SK-N-SH (cell line): ENCODE measurements at regions not wholly inside any gene's neighbourhood (a gene's known extent, or its start where the extent isn't known, plus 50 kb on each side); places are given as distances from the start of the nearest gene placed in this dataset.

ENCODE experiments used
- CHD2 ChIP-seq: fragments of 150-350 bp; IDR thresholded peaks from 2 replicates; pipeline ENCODE4 v1.6.1; 2018; ENCODE audit warnings: low read length; ENCODE audit not compliant: partially characterized antibody
- CTCF ChIP-seq: fragments of 200-600 bp; sonication (generic); IDR thresholded peaks from 2 replicates; pipeline ENCODE4 v1.6.1; 2017; ENCODE audit warnings: antibody characterized with exemption, mild to moderate bottlenecking, moderate library complexity
- EP300 ChIP-seq, 2 experiments: IDR thresholded peaks; 2 replicates each; pipeline versions ENCODE4 v1.4.0 to v1.6.1; 2012; ENCODE audit warnings: borderline replicate concordance in 1 of 2, low read depth in 1 of 2, low read length in 1 of 2
- EZH2phosphoT487 ChIP-seq: fragments of 200-600 bp; sonication (generic); IDR thresholded peaks from 2 replicates; pipeline ENCODE4 v1.6.1; 2017; ENCODE audit warnings: low read depth, mixed run types, mild to moderate bottlenecking, antibody characterized with exemption, moderate library complexity, borderline replicate concordance
- IRF3 ChIP-seq: fragments of 150-350 bp; IDR thresholded peaks from 2 replicates; pipeline ENCODE4 v1.6.1; 2016; ENCODE audit warnings: mild to moderate bottlenecking, low read depth, low read length
- JUND ChIP-seq: IDR thresholded peaks from 2 replicates; pipeline ENCODE4 v1.4.0; 2012
- MEF2A ChIP-seq: IDR thresholded peaks from 2 replicates; pipeline ENCODE4 v1.4.0; 2012; ENCODE audit warnings: low read depth, borderline replicate concordance
- PBX3 ChIP-seq: IDR thresholded peaks from 2 replicates; pipeline ENCODE4; 2012
- POLR2AphosphoS5 ChIP-seq: IDR thresholded peaks from 2 replicates; pipeline ENCODE4 v1.6.1; 2012; ENCODE audit warnings: low read depth, low read length
- RAD21 ChIP-seq: IDR thresholded peaks from 2 replicates; pipeline ENCODE4 v1.6.1; 2012; ENCODE audit warnings: mild to moderate bottlenecking, low read length
- REST ChIP-seq: IDR thresholded peaks from 2 replicates; pipeline ENCODE4 v1.6.1; 2012; ENCODE audit warnings: mild to moderate bottlenecking, low read depth, low read length, moderate library complexity
- RFX5 ChIP-seq: IDR thresholded peaks from 2 replicates; pipeline ENCODE4 v1.6.1; 2012; ENCODE audit warnings: mild to moderate bottlenecking, improper control_type of control experiment, low read length
- SIN3A ChIP-seq: IDR thresholded peaks from 2 replicates; pipeline ENCODE4 v1.6.1; 2012; ENCODE audit warnings: low read depth, mild to moderate bottlenecking, low read length, moderate library complexity, borderline replicate concordance
- TAF1 ChIP-seq: IDR thresholded peaks from 2 replicates; pipeline ENCODE4 v1.6.1; 2012; ENCODE audit warnings: low read depth, mild to moderate bottlenecking, low read length, moderate library complexity, borderline replicate concordance

GRCh38 chr5:167897371-167897770 lies 394.1 kb upstream of the WWC1 start:
- TF ChIP-seq CTCF = no peak
- no peak for TF ChIP-seq PBX3
- no peak for TF ChIP-seq EZH2phosphoT487
- TF ChIP-seq EP300 (IDR thresholded peaks at IDR 0.05; ENCODE audit: borderline replicate concordance in 1 of 2, low read depth in 1 of 2, low read length in 1 of 2) = no peak
- TF ChIP-seq JUND = no peak
- no peak for TF ChIP-seq SIN3A
- no peak for TF ChIP-seq RAD21
- no peak for TF ChIP-seq TAF1
- no peak for TF ChIP-seq RFX5
- TF ChIP-seq REST = no peak
- no peak for TF ChIP-seq POLR2AphosphoS5
- no peak for TF ChIP-seq CHD2
- TF ChIP-seq MEF2A = no peak
- no peak for TF ChIP-seq IRF3
